NCI-H2107 treated with DMSO at 0.1 percent for 48 hours (cell line): ENCODE measurements at regions not wholly inside any gene's neighbourhood (a gene's known extent, or its start where the extent isn't known, plus 50 kb on each side); places are given as distances from the start of the nearest gene placed in this dataset.
"Not testable (repeated sequence)": the region's sequence is repeated elsewhere in the genome, so short reads cannot be mapped to it uniquely, and the experiment has no call there.

Experiments
- DNase-seq: peaks from one replicate; lab custom pipeline; 2025; ENCODE audit not compliant: unreplicated experiment; lab: John Stamatoyannopoulos, UW

- peak; percentile 47 for DNase-seq
These were observed 519.2 kb downstream of the TTLL7 start for GRCh38 chr1:83479591-83480239.

DNA sequence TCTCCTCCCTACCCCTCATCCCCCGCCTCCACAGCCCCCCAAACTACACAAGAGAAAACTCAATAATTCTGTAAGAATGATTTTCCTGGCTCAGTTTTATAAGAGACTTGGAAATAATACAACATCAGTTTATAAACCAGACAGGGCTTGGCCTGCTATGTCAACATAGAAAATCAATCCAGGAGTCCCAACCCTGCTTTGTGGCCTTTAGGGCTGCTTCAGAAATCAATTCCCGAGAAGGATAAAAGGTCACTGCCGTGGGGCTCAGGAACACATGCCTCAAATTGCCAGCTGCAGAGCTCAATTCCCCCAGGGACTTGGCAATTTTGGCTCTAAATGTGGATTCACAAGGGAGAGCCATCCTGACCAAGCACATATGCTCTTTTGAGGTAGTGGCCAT, 520.8 kb downstream of the TTLL7 start:
- DNase-seq, result not testable (repeated sequence)

DNA sequence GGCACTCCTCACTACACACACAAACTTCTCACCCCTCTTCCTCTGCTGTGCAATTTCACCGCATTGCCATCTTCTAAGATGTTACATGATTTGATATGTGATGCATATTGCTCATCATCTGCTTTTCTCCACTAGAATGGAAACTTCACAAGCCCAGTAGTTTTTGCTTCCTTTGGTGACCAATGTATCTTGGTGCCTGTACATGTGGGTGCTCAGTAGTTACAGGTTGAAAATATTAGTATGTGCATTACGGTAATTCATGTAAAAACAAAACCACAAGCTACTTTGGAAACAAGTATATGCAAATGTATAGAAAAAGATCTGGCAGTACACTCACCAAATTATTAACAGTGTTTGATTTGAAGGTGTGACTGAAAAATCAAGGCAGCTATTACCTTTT, 522.4 kb downstream of the TTLL7 start:
- DNase-seq, result not testable (repeated sequence)

GRCh38 chr1:83474946-83475345, 524.0 kb downstream of the TTLL7 start:
- DNase-seq, result not testable (repeated sequence)

DNA sequence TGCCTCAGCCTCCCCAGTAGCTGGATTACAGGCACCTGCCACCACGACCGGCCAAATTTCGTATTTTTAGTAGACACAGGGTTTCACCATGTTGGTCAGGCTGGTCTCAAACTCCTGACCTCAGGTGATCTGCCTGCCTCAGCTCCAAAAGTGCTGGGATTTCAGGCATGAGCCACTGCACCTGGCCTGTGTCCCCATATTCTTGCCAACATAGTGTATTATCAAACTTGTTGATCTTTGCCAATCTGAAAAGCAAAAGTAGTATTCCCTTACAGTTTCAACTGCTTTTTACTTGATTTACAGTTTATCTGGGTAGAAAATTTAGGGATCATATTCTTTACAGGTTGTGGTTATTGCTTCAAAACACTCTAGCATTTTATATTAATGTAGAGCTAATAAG, 524.9 kb downstream of the TTLL7 start:
- DNase-seq, result not testable (repeated sequence)

GRCh38 chr1:83472066-83472465, 526.9 kb downstream of the TTLL7 start:
- DNase-seq, result not testable (repeated sequence)

- DNase-seq, result not testable (repeated sequence)
These were observed 527.7 kb downstream of the TTLL7 start for GRCh38 chr1:83471272-83471671.

DNA sequence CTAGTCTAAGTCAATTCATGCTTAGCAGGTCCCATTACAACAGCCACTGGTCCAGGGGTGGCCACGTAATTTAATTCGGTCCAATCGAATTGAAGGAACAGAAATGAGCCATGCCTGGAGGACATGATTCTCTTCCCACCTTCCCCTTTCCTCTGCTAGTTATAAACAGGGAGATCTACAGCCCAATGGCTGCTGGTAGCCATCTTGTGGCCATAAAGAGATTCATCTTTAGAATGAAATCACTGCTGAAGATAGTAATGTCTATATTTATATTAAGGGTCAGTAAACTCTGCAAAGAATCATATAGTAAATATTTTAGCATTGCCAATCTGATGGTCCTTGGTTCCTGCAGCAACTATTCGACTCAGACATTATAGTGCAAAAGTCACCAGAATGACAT, 530.6 kb downstream of the TTLL7 start:
- DNase-seq, result not testable (repeated sequence)

DNA sequence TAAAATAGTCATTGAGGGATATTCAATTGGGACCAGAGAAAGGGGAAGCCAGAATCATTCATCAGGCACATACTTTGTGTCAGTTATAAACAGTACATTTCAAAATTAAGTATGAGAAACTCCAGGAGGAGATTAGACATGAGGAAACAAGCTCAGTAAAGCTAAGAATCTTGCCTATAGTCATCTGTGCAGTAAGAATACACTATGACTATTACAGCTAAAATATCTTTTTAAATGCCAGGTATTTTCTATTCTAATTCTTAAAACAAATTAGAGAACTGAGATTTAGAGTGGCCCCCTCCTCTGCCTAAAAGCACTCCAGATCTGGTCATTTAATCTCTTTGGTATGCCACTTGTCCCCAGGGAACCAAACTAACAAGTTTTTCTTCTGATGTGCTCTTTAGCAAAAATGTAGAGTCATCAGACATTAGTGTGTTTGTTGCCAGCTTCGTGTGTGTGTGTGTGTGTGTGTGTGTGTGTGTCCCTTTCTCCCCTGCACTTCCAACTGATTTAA, 541.1 kb downstream of the TTLL7 start:
- not testable (repeated sequence) for DNase-seq

DNA sequence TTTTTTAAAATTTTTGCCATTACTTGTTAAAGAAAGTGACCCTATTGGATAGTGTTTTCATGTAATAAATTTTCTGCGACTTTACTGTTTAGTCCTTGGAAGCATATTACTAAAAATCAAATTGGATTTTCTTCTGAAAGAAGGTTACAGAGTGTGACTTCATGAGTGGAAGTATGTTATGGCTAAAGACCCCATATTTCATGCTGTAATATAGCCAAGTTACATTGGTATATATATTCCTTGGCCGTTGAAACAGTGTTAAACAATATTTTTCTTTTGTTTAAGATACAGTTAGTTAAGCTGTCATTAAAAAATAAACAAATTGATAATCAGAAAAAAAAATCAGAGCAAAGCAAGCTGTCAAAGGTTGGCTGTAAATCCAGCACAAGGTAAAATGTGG, 541.7 kb downstream of the TTLL7 start:
- not testable (repeated sequence) for DNase-seq

DNA sequence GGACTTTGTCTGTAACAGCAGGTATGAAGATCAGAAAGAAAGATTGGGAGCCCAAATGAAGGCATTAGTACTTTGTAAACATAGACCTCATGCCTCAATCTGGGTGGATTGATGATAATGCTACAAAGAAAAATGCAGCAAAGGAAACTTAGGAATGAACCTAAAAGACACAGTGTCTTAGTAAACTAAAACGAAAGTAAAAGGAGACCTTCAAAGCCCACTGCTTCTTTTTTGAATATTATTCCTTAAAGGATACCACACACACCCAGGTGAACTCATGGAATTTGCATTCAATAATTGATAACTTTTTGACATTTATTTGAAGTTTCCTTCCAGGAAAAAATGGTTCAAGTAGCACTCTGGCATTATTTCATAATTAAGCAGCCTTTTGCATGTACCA, 543.2 kb downstream of the TTLL7 start:
- not testable (repeated sequence) for DNase-seq

- not testable (repeated sequence) for DNase-seq
These were observed 553.1 kb downstream of the TTLL7 start for GRCh38 chr1:83445873-83446272.

- DNase-seq, result not testable (repeated sequence)
These were observed 556.5 kb downstream of the TTLL7 start for GRCh38 chr1:83442412-83442811.

GRCh38 chr1:83440586-83440985, 558.3 kb downstream of the TTLL7 start:
- not testable (repeated sequence) for DNase-seq

- not testable (repeated sequence) for DNase-seq
These were observed 558.9 kb downstream of the TTLL7 start for GRCh38 chr1:83440021-83440420.

GRCh38 chr1:83438316-83438715, 560.6 kb downstream of the TTLL7 start:
- DNase-seq, result not testable (repeated sequence)

GRCh38 chr1:83435336-83435735, 563.6 kb downstream of the TTLL7 start:
- not testable (repeated sequence) for DNase-seq

- not testable (repeated sequence) for DNase-seq
These were observed 571.4 kb downstream of the TTLL7 start for GRCh38 chr1:83427566-83427965.

- DNase-seq, result not testable (repeated sequence)
These were observed 575.5 kb downstream of the TTLL7 start for GRCh38 chr1:83423382-83423781.

GRCh38 chr1:83418558-83418957, 580.4 kb downstream of the TTLL7 start:
- no peak for DNase-seq

DNA sequence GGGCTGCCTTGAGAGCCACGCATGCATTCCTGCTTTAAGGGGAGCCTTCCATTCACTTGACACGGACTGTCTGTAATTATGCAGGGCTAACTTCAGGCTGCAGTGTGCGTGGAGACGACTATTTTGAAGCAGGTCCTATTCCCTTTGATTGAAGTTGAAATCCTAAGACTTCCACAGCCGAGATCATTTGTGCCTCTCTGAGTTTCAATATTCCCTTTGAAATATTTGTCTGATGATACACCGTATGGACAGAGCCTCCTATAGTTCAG, 585.2 kb downstream of the TTLL7 start:
- DNase-seq, result not testable (repeated sequence)

- DNase-seq, result not testable (repeated sequence)
These were observed 588.1 kb downstream of the TTLL7 start for GRCh38 chr1:83410746-83411413.
